H1 (cell line): ENCODE measurements at regions not wholly inside any gene's neighbourhood (a gene's known extent, or its start where the extent isn't known, plus 50 kb on each side); places are given as distances from the start of the nearest gene placed in this dataset.

Source experiments
- CTCF ChIA-PET: fragments of 300-600 bp; sonication (Branson Sonifier 250); formaldehyde crosslinking; loops from one replicate; lab custom pipeline; 2021; ENCODE audit not compliant: partially characterized antibody; lab: Charles Lee
- POLR2A ChIA-PET: fragments of 300-600 bp; sonication (Branson Sonifier 250); formaldehyde crosslinking; loops from one replicate; lab custom pipeline; 2021; ENCODE audit warnings: inconsistent platforms; ENCODE audit not compliant: partially characterized antibody; lab: Charles Lee
- DNase-seq, 2 experiments: peaks; one replicate each; pipeline versions ENCODE4 v3.0.0 to v3.0.0-alpha.2; 2010 to 2022; ENCODE audit warnings: low spot score in 2 of 2, low read depth in 1 of 2, mixed read lengths in 1 of 2
- FAIRE-seq: peaks from 2 replicates; lab custom pipeline; 2011; peaks lifted over from hg19 to GRCh38; lab: Jason Lieb, UNC
- H2AFZ ChIP-seq: 2 replicates; pipeline ENCODE4 v1.8.1; 2012; ENCODE audit warnings: low read length, inconsistent platforms
- H2AK5ac ChIP-seq: 2 replicates; pipeline ENCODE4 v1.6.1; 2013; ENCODE audit warnings: low read depth, low read length
- H2BK120ac ChIP-seq: replicated peaks from 2 replicates; pipeline ENCODE3; 2013; ENCODE audit warnings: low read depth, low read length, inconsistent platforms
- H2BK12ac ChIP-seq: 2 replicates; pipeline ENCODE4 v1.6.1; 2013; ENCODE audit warnings: low read depth, low read length
- H2BK15ac ChIP-seq: 2 replicates; pipeline ENCODE4 v1.6.1; 2013; ENCODE audit warnings: low read length
- H2BK20ac ChIP-seq: 2 replicates; pipeline ENCODE4 v1.6.1; 2013; ENCODE audit warnings: low read length
- H2BK5ac ChIP-seq: 2 replicates; pipeline ENCODE4 v1.6.1; 2013; ENCODE audit warnings: low read depth, low read length
- H3K14ac ChIP-seq: 2 replicates; pipeline ENCODE4 v1.6.1; 2013; ENCODE audit warnings: inconsistent platforms; ENCODE audit not compliant: insufficient read length
- H3K18ac ChIP-seq: 2 replicates; pipeline ENCODE4 v1.6.1; 2013; ENCODE audit warnings: low read length; ENCODE audit errors: extremely low read depth
- H3K23ac ChIP-seq: 2 replicates; pipeline ENCODE4 v1.6.1; 2013; ENCODE audit warnings: inconsistent platforms; ENCODE audit not compliant: insufficient read length
- H3K23me2 ChIP-seq: 2 replicates; pipeline ENCODE4 v1.6.1; 2013; ENCODE audit warnings: low read depth, low read length
- H3K27ac ChIP-seq: 2 replicates; pipeline ENCODE4 v1.6.1; 2011; ENCODE audit warnings: low read depth, low read length, inconsistent platforms
- H3K27me3 ChIP-seq, 4 experiments: replicated peaks in 1 of 4; 1 replicate in 1 of 4; 2 replicates in 3 of 4; pipeline versions ENCODE4 v1.6.1 to v1.8.1; 2011 to 2013; ENCODE audit warnings: low read length in 3 of 4, mild to moderate bottlenecking in 3 of 4, inconsistent platforms in 2 of 4, mixed read lengths in 2 of 4, moderate library complexity in 1 of 4; ENCODE audit not compliant: control insufficient read depth in 3 of 4, insufficient read depth in 3 of 4; ENCODE audit errors: extremely low read depth in 1 of 4
- H3K36me3 ChIP-seq, 4 experiments: 2 replicates each; pipeline versions ENCODE4 v1.6.1 to v1.8.1; 2011 to 2013; ENCODE audit warnings: mild to moderate bottlenecking in 4 of 4, low read length in 3 of 4, moderate library complexity in 2 of 4, control low read depth in 1 of 4, inconsistent platforms in 1 of 4; ENCODE audit not compliant: insufficient read depth in 4 of 4, control insufficient read depth in 2 of 4
- H3K4ac ChIP-seq: replicated peaks from 2 replicates; pipeline ENCODE3; 2013; ENCODE audit warnings: low read length, low read depth, mixed read lengths, inconsistent platforms; ENCODE audit not compliant: insufficient read length
- H3K4me1 ChIP-seq, 4 experiments: replicated peaks in 1 of 4; 1 replicate in 1 of 4; 2 replicates in 3 of 4; pipeline versions ENCODE4 v1.6.1 to v1.8.1; 2011 to 2013; ENCODE audit warnings: low read length in 3 of 4, inconsistent platforms in 2 of 4, mixed read lengths in 1 of 4; ENCODE audit not compliant: insufficient read depth in 4 of 4, control insufficient read depth in 3 of 4
- H3K4me2 ChIP-seq, 2 experiments: 2 replicates each; pipeline versions ENCODE4 v1.6.1 to v1.8.1; 2011 to 2013; ENCODE audit warnings: low read depth in 2 of 2, low read length in 2 of 2, control low read depth in 1 of 2, inconsistent platforms in 1 of 2, mild to moderate bottlenecking in 1 of 2; ENCODE audit not compliant: insufficient read depth in 1 of 2
- H3K4me3 ChIP-seq, 4 experiments: fragments of 200-600, 300-600 bp in 1 of 4; sonication (generic), shearing (Covaris generic), sonication (Bioruptor Twin) in 1 of 4; 2 replicates each; pipeline versions ENCODE4 v1.5.1 to v1.8.1; 2011 to 2016; ENCODE audit warnings: low read length in 4 of 4, low read depth in 3 of 4, control low read depth in 2 of 4, inconsistent platforms in 2 of 4, mild to moderate bottlenecking in 2 of 4, mixed read lengths in 1 of 4, moderate library complexity in 1 of 4; ENCODE audit not compliant: insufficient read depth in 2 of 4; ENCODE audit errors: extremely low read depth in 1 of 4
- H3K56ac ChIP-seq: replicated peaks from 2 replicates; pipeline ENCODE3; 2013; ENCODE audit warnings: low read depth, mild to moderate bottlenecking, mixed read lengths, low read length, inconsistent platforms; ENCODE audit not compliant: insufficient read length
- H3K79me1 ChIP-seq: 2 replicates; pipeline ENCODE4 v1.6.1; 2013; ENCODE audit warnings: low read depth, low read length, control low read depth
- H3K79me2 ChIP-seq, 2 experiments: 2 replicates each; pipeline versions ENCODE4 v1.6.1 to v1.8.1; 2012 to 2013; ENCODE audit warnings: low read length in 2 of 2, mild to moderate bottlenecking in 2 of 2, inconsistent platforms in 1 of 2; ENCODE audit not compliant: insufficient read depth in 2 of 2, control insufficient read depth in 1 of 2
- H3K9ac ChIP-seq, 4 experiments: replicated peaks in 1 of 4; 1 replicate in 1 of 4; 2 replicates in 3 of 4; pipeline versions ENCODE4 v1.6.1 to v1.8.1; 2011 to 2013; ENCODE audit warnings: low read depth in 3 of 4, low read length in 3 of 4, control low read depth in 2 of 4, mild to moderate bottlenecking in 2 of 4, moderate library complexity in 2 of 4, inconsistent platforms in 1 of 4; ENCODE audit errors: extremely low read depth in 1 of 4
- H3K9me3 ChIP-seq, 2 experiments: 2 replicates each; pipeline versions ENCODE4 v1.6.1 to v1.8.1; 2012 to 2013; ENCODE audit warnings: mild to moderate bottlenecking in 2 of 2, moderate library complexity in 2 of 2, control low read depth in 1 of 2, inconsistent platforms in 1 of 2, low read depth in 1 of 2, low read length in 1 of 2, mixed read lengths in 1 of 2; ENCODE audit not compliant: insufficient read depth in 2 of 2
- H4K20me1 ChIP-seq, 2 experiments: replicated peaks in 1 of 2; 2 replicates each; pipeline versions ENCODE3 to v1.8.1; 2011 to 2013; ENCODE audit warnings: inconsistent platforms in 2 of 2, low read length in 2 of 2, mild to moderate bottlenecking in 1 of 2; ENCODE audit not compliant: insufficient read depth in 2 of 2, control insufficient read depth in 1 of 2
- H4K5ac ChIP-seq: 2 replicates; pipeline ENCODE4 v1.6.1; 2013; ENCODE audit warnings: low read length, low read depth, mixed read lengths, inconsistent platforms; ENCODE audit not compliant: insufficient read length
- H4K8ac ChIP-seq: 2 replicates; pipeline ENCODE4 v1.8.0; 2013; ENCODE audit warnings: mild to moderate bottlenecking, moderate library complexity, low read length, inconsistent platforms; ENCODE audit not compliant: insufficient read depth; ENCODE audit errors: extremely low read depth
- H4K91ac ChIP-seq: replicated peaks from 2 replicates; pipeline ENCODE3; 2013; ENCODE audit warnings: low read length, mixed read lengths, inconsistent platforms; ENCODE audit not compliant: insufficient read length
- CTCF ChIP-seq, 3 experiments: IDR thresholded peaks; 1 replicate in 2 of 3; 2 replicates in 1 of 3; pipeline versions ENCODE4 v1.5.1 to v1.6.1; 2011; ENCODE audit warnings: low read length in 3 of 3, mild to moderate bottlenecking in 3 of 3, inconsistent platforms in 2 of 3, low read depth in 1 of 3, moderate library complexity in 1 of 3; ENCODE audit not compliant: insufficient read depth in 1 of 3; ENCODE audit errors: control extremely low read depth in 1 of 3
- GABPA ChIP-seq: IDR thresholded peaks from 2 replicates; pipeline ENCODE4 v1.6.1; 2011; ENCODE audit warnings: mild to moderate bottlenecking, low read length, moderate library complexity, borderline replicate concordance; ENCODE audit not compliant: insufficient read depth
- RXRA ChIP-seq: IDR thresholded peaks from 2 replicates; pipeline ENCODE4 v1.6.1; 2011; ENCODE audit warnings: low read depth, mild to moderate bottlenecking, low read length, moderate library complexity; ENCODE audit not compliant: insufficient read depth
- TAF7 ChIP-seq: optimal IDR thresholded peaks from 2 replicates; pipeline ENCODE3; 2011; ENCODE audit warnings: low read depth, mild to moderate bottlenecking, inconsistent platforms, low read length, moderate library complexity, borderline replicate concordance
- ZNF274 ChIP-seq: IDR thresholded peaks from 2 replicates; pipeline ENCODE4 v1.7.0; 2012; ENCODE audit warnings: low read length, borderline replicate concordance; ENCODE audit errors: extremely low read depth
- WGBS, 2 experiments: shearing (Covaris generic) in 1 of 2; methylation state at CpG; one replicate each; pipeline versions ENCODE4 v1.1.6 to v1.1.7; 2013 to 2015; ENCODE audit warnings: low lambda C conversion rate in 2 of 2, mixed read lengths in 2 of 2, inconsistent platforms in 1 of 2, low coverage in 1 of 2, missing lambda C conversion rate in 1 of 2; ENCODE audit not compliant: insufficient replicate concordance in 2 of 2, insufficient coverage in 1 of 2, insufficient read length in 1 of 2; ENCODE audit errors: extremely low coverage in 1 of 2, missing lambda C conversion rate in 1 of 2; 5-methylcytosine and 5-hydroxymethylcytosine counted together

DNA sequence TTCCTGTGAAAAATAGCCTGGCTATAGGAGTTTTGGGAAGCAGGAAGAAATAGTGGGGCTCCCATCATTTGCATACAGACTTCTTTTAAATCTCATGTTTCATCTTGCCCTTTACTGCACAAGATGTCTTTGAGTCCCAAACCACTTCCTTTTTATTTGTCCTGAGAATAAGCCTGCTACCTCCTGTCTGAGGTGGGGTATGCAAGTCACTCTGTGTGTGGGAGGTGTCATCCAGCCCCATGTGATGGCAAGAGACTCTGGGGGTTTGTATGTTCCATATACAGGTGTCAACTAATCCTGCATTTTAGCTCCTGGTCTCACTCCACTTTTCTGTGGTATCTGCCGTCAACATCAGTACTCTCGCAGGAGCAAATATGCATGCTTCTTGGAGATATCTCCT is 102.0 kb downstream of the OTOL1 start:
- H2AFZ ChIP-seq = peak overlapping the region; percentile 70; the same call in 1 of the 2 replicates
- TF ChIP-seq GABPA (no peak), CTCF (IDR thresholded peaks at IDR 0.05; ENCODE audit: control extremely low read depth in 1 of 3, insufficient read depth in 1 of 3, low read depth in 1 of 3, low read length in 3 of 3) (no peak), RXRA (no peak), ZNF274 (no peak), TAF7 (peak; percentile 23)
- H3K79me1 ChIP-seq = no peaks in the 10 kb centered on the region
- H3K23me2 ChIP-seq = no peaks in the 10 kb centered on the region
- 0 out of 2 replicates have a peak overlapping the region, but pooled peaks have one; percentile 71 for H2BK5ac ChIP-seq
- H3K4me3 ChIP-seq = no peak overlapping the region
- no peak overlapping the region for H2BK12ac ChIP-seq
- H3K23ac ChIP-seq = no peak overlapping the region
- H2AK5ac ChIP-seq = no peak overlapping the region
- ChIA-PET CTCF (no interaction called here), POLR2A (no interaction called here)
- peaks cover 0 to 5% (median 0%) of the 10 kb centered on the region in 4 experiments; a peak in 2 of 7 replicates for H3K4me1 ChIP-seq
- WGBS, 2 experiments = 90% methylated on average over 2 of the region's 2 CpGs; no CpG with 5 or more reads in 1 of the 2 experiments
- no peaks in the 10 kb centered on the region for H3K9me3 ChIP-seq
- no peak overlapping the region for H4K8ac ChIP-seq
- H2BK20ac ChIP-seq = no peak overlapping the region
- H2BK120ac ChIP-seq = no peak overlapping the region
- FAIRE-seq (no peak), DNase-seq (no peak)
- H4K91ac ChIP-seq = no peak overlapping the region
- no peak overlapping the region for H3K9ac ChIP-seq
- no peaks in the 10 kb centered on the region for H3K27me3 ChIP-seq
- H3K18ac ChIP-seq = no peak overlapping the region
- no peaks in the 10 kb centered on the region for H3K36me3 ChIP-seq
- no peak overlapping the region for H3K56ac ChIP-seq
- no peak overlapping the region for H3K27ac ChIP-seq
- H3K4me2 ChIP-seq = no peak overlapping the region
- peak overlapping the region; percentile 31; the same call in 1 of the 2 replicates for H2BK15ac ChIP-seq
- no peak overlapping the region for H3K14ac ChIP-seq
- H3K79me2 ChIP-seq = no peaks in the 10 kb centered on the region
- no peak overlapping the region for H3K4ac ChIP-seq
- no peaks in the 10 kb centered on the region for H4K20me1 ChIP-seq
- no peak overlapping the region for H4K5ac ChIP-seq
